ENCODE measurements at regions not wholly inside any gene's neighbourhood (a gene's known extent, or its start where the extent isn't known, plus 50 kb on each side); places are given as distances from the start of the nearest gene placed in this dataset.

- Histone ChIP-seq H3K36me3 (ENCODE audit: control insufficient read depth in 2 of 4, insufficient read depth in 4 of 4, low read length in 3 of 4) (no peaks in the 10 kb centered on the region), H2AK5ac (ENCODE audit: low read depth, low read length) (no peak overlapping the region), H2AFZ (ENCODE audit: low read length) (no peak overlapping the region), H4K8ac (ENCODE audit: extremely low read depth, insufficient read depth, low read length) (no peak overlapping the region), H4K91ac (replicated peaks; ENCODE audit: insufficient read length, low read length) (no peak overlapping the region), H3K79me2 (ENCODE audit: control insufficient read depth in 1 of 2, insufficient read depth in 2 of 2, low read length in 2 of 2) (no peaks in the 10 kb centered on the region), H4K20me1 (replicated peaks in 1 of 2; ENCODE audit: control insufficient read depth in 1 of 2, insufficient read depth in 2 of 2, low read length in 2 of 2) (no peaks in the 10 kb centered on the region), H3K79me1 (ENCODE audit: low read depth, low read length) (no peaks in the 10 kb centered on the region), H3K9ac (replicated peaks in 1 of 4; ENCODE audit: extremely low read depth in 1 of 4, low read depth in 3 of 4, low read length in 3 of 4) (no peak overlapping the region), H3K9me3 (ENCODE audit: insufficient read depth in 2 of 2, low read depth in 1 of 2, low read length in 1 of 2) (no peaks in the 10 kb centered on the region), H3K23ac (ENCODE audit: insufficient read length) (no peak overlapping the region), H3K27me3 (replicated peaks in 1 of 4; ENCODE audit: control insufficient read depth in 3 of 4, extremely low read depth in 1 of 4, insufficient read depth in 3 of 4, low read length in 3 of 4) (no peaks in the 10 kb centered on the region), H2BK20ac (ENCODE audit: low read length) (no peak overlapping the region), H3K4me1 (replicated peaks in 1 of 4; ENCODE audit: control insufficient read depth in 3 of 4, insufficient read depth in 4 of 4, low read length in 3 of 4) (no peaks in the 10 kb centered on the region), H3K56ac (replicated peaks; ENCODE audit: insufficient read length, low read depth, low read length) (no peak overlapping the region), H3K4ac (replicated peaks; ENCODE audit: insufficient read length, low read depth, low read length) (no peak overlapping the region), H3K27ac (ENCODE audit: low read depth, low read length) (no peak overlapping the region), H2BK120ac (replicated peaks; ENCODE audit: low read depth, low read length) (no peak overlapping the region), H3K23me2 (ENCODE audit: low read depth, low read length) (no peaks in the 10 kb centered on the region), H3K4me2 (ENCODE audit: insufficient read depth in 1 of 2, low read depth in 2 of 2, low read length in 2 of 2) (no peak overlapping the region), H3K4me3 (ENCODE audit: extremely low read depth in 1 of 4, insufficient read depth in 2 of 4, low read depth in 3 of 4, low read length in 4 of 4) (no peak overlapping the region), H2BK15ac (ENCODE audit: low read length) (no peak overlapping the region), H2BK12ac (ENCODE audit: low read depth, low read length) (no peak overlapping the region), H4K5ac (ENCODE audit: insufficient read length, low read depth, low read length) (no peak overlapping the region), H2BK5ac (ENCODE audit: low read depth, low read length) (no peak overlapping the region), H3K14ac (ENCODE audit: insufficient read length) (no peak overlapping the region), H3K18ac (ENCODE audit: extremely low read depth, low read length) (no peak overlapping the region)
- TF ChIP-seq RFX5 (IDR thresholded peaks at IDR 0.05; ENCODE audit: borderline replicate concordance, low read depth, low read length) = no peak
- no peak for TF ChIP-seq ASH2L (IDR thresholded peaks at IDR 0.05; ENCODE audit: low read length)
- TF ChIP-seq HDAC6 (IDR thresholded peaks at IDR 0.05; ENCODE audit: low read depth, low read length) = no peak
- TF ChIP-seq SP1 (IDR thresholded peaks at IDR 0.05; ENCODE audit: low read depth, low read length) = no peak
- no peak for DNase-seq (ENCODE audit: low read depth in 1 of 2, low spot score in 2 of 2)
- POLR2A ChIA-PET (ENCODE audit: partially characterized antibody) = no interaction called here
- CTCF ChIA-PET (ENCODE audit: partially characterized antibody) = interaction anchor here (0.7 kb wide), 1 partner anchor 117 kb away, joined by 3 read pairs; no protein-coding TSS in a partner anchor
- no peak for FAIRE-seq
These were observed 115.8 kb upstream of the ANKRD50 start for GRCh38 chr4:124828382-124828781.

Data from H1 (cell line).